Activated CD8-positive, alpha-beta T cell treated with anti-CD3 and anti-CD28 coated beads for 36 hours (primary cell): ENCODE measurements at regions not wholly inside any gene's neighbourhood (a gene's known extent, or its start where the extent isn't known, plus 50 kb on each side); places are given as distances from the start of the nearest gene placed in this dataset.
"Not testable (repeated sequence)": the region's sequence is repeated elsewhere in the genome, so short reads cannot be mapped to it uniquely, and the experiment has no call there.

Experiments used
- ATAC-seq: fragments of 200-7000 bp; cut with Tn5 transposase; one replicate; pipeline ENCODE4 v1.10.0; 2021; ENCODE audit warnings: mild to moderate bottlenecking, moderate library complexity
- CTCF ChIA-PET: fragments of 350-600 bp; sonication (Branson Sonifier 250); formaldehyde crosslinking; loops from one replicate; lab custom pipeline; 2021; ENCODE audit warnings: antibody characterized with exemption; lab: Charles Lee
- POLR2A ChIA-PET: fragments of 350-600 bp; sonication (Branson Sonifier 250); formaldehyde crosslinking; loops from one replicate; lab custom pipeline; 2021; ENCODE audit warnings: antibody characterized with exemption; lab: Charles Lee
- DNase-seq: peaks from one replicate; pipeline ENCODE4 v3.0.0-alpha.2; 2020
- H3K27ac Mint-ChIP-seq: one replicate; pipeline ENCODE4 v1.8.0; 2021; ENCODE audit warnings: mild to moderate bottlenecking, mixed read lengths
- H3K27me3 Mint-ChIP-seq: one replicate; pipeline ENCODE4 v1.8.0; 2021; ENCODE audit warnings: mixed read lengths
- H3K36me3 Mint-ChIP-seq: one replicate; pipeline ENCODE4 v1.8.0; 2021; ENCODE audit warnings: low read depth, mixed read lengths
- H3K4me1 Mint-ChIP-seq: one replicate; pipeline ENCODE4 v1.8.0; 2021; ENCODE audit warnings: low read depth, mixed read lengths
- H3K4me3 Mint-ChIP-seq: one replicate; pipeline ENCODE4 v1.8.0; 2021; ENCODE audit warnings: mild to moderate bottlenecking, moderate library complexity, mixed read lengths
- H3K9me3 Mint-ChIP-seq: one replicate; pipeline ENCODE4 v1.8.0; 2021; ENCODE audit warnings: mixed read lengths
- CTCF ChIP-seq: fragments of 200-600 bp; IDR thresholded peaks from one replicate; pipeline ENCODE4 v1.8.0; 2022; ENCODE audit warnings: antibody characterized with exemption, mild to moderate bottlenecking
- intact Hi-C: fragments of 100-400 bp; cut with micrococcal nuclease; formaldehyde crosslinking; loops from one replicate; pipeline ENCODE4 v1.10.0; 2022

GRCh38 chr2:21837168-21837960, 713.6 kb downstream of the TDRD15 start:
- POLR2A ChIA-PET, result no interaction called here
- no peaks in the 10 kb centered on the region for H3K27me3 Mint-ChIP-seq
- no peak overlapping the region for H3K27ac Mint-ChIP-seq
- no peaks in the 10 kb centered on the region for H3K4me1 Mint-ChIP-seq
- H3K4me3 Mint-ChIP-seq, result no peak overlapping the region
- no peak for DNase-seq
- H3K9me3 Mint-ChIP-seq, result peaks cover 9% of the 10 kb centered on the region
- TF ChIP-seq CTCF, result no peak
- H3K36me3 Mint-ChIP-seq, result no peaks in the 10 kb centered on the region
- CTCF ChIA-PET, result no interaction called here
- intact Hi-C loops, result no loop called here
- no peak for ATAC-seq

- CTCF ChIA-PET, result no interaction called here
- TF ChIP-seq CTCF, result no peak
- Mint-ChIP-seq H3K36me3 (no peaks in the 10 kb centered on the region), H3K27ac (no peak overlapping the region), H3K4me1 (no peaks in the 10 kb centered on the region), H3K9me3 (peaks cover 10% of the 10 kb centered on the region), H3K4me3 (no peak overlapping the region), H3K27me3 (no peaks in the 10 kb centered on the region)
- intact Hi-C loops, result no loop called here
- DNase-seq (no peak), ATAC-seq (no peak)
- POLR2A ChIA-PET, result no interaction called here
Measured at GRCh38 chr2:21841341-21841740, 717.6 kb downstream of the TDRD15 start.

GRCh38 chr2:21850367-21850766, 726.6 kb downstream of the TDRD15 start:
- POLR2A ChIA-PET, ATAC-seq, DNase-seq, CTCF ChIA-PET, H3K27me3 Mint-ChIP-seq, H3K4me1 Mint-ChIP-seq, H3K4me3 Mint-ChIP-seq, H3K36me3 Mint-ChIP-seq, H3K9me3 Mint-ChIP-seq, intact Hi-C loops, H3K27ac Mint-ChIP-seq: not testable (repeated sequence)

GRCh38 chr2:21854938-21855337, 731.2 kb downstream of the TDRD15 start:
- no peak for TF ChIP-seq CTCF
- no peaks in the 10 kb centered on the region for H3K4me1 Mint-ChIP-seq
- H3K36me3 Mint-ChIP-seq, result no peaks in the 10 kb centered on the region
- DNase-seq (no peak), ATAC-seq (no peak)
- H3K4me3 Mint-ChIP-seq, result no peak overlapping the region
- peaks cover 3% of the 10 kb centered on the region for H3K9me3 Mint-ChIP-seq
- POLR2A ChIA-PET, result no interaction called here
- intact Hi-C loops, result no loop called here
- CTCF ChIA-PET, result interaction anchor here (0.6 kb wide), 1 partner anchor 11 kb away, joined by 4 read pairs; no protein-coding TSS in a partner anchor
- H3K27me3 Mint-ChIP-seq, result no peaks in the 10 kb centered on the region
- H3K27ac Mint-ChIP-seq, result no peak overlapping the region

GRCh38 chr2:21856708-21857107, 732.9 kb downstream of the TDRD15 start:
- Mint-ChIP-seq H3K9me3 (peaks cover 5% of the 10 kb centered on the region), H3K27ac (no peak overlapping the region), H3K36me3 (no peaks in the 10 kb centered on the region), H3K27me3 (no peaks in the 10 kb centered on the region), H3K4me3 (no peak overlapping the region), H3K4me1 (no peaks in the 10 kb centered on the region)
- TF ChIP-seq CTCF, result no peak
- ChIA-PET POLR2A (interaction anchor here (0.7 kb wide), 1 partner anchor 73 kb away, joined by 3 read pairs; no protein-coding TSS in a partner anchor), CTCF (no interaction called here)
- intact Hi-C loops, result no loop called here
- ATAC-seq, result no peak
- no peak for DNase-seq
